ENCODE measurements at regions not wholly inside any gene's neighbourhood (a gene's known extent, or its start where the extent isn't known, plus 50 kb on each side); places are given as distances from the start of the nearest gene placed in this dataset.

GRCh38 chr14:85280074-85280473, 249.9 kb upstream of the FLRT2 start:
- TF ChIP-seq POLR2A (IDR thresholded peaks at IDR 0.05; ENCODE audit: low read length) (no peak), GATA1 (IDR thresholded peaks at IDR 0.05; ENCODE audit: low read depth, low read length) (no peak)

All from erythroblast (primary cell).